Hematopoietic multipotent progenitor cell treated with erythropoietin and hydrocortisone succinate and interleukin-3 and kit ligand, for 4 days (in vitro differentiated cells): ENCODE measurements at regions not wholly inside any gene's neighbourhood (a gene's known extent, or its start where the extent isn't known, plus 50 kb on each side); places are given as distances from the start of the nearest gene placed in this dataset.
"Not testable (repeated sequence)": the region's sequence is repeated elsewhere in the genome, so short reads cannot be mapped to it uniquely, and the experiment has no call there.

ENCODE experiments used
- DNase-seq: peaks from one replicate; pipeline ENCODE4 v3.0.0-alpha.2; 2015

GRCh38 chr2:200177971-200178911 is 128.3 kb upstream of the SPATS2L start:
- DNase-seq, result no peak

GRCh38 chr2:200179151-200179550 is 127.3 kb upstream of the SPATS2L start:
- DNase-seq, result no peak

GRCh38 chr2:200180943-200181342 is 125.5 kb upstream of the SPATS2L start:
- DNase-seq, result no peak

GRCh38 chr2:200181755-200182154 is 124.7 kb upstream of the SPATS2L start:
- no peak for DNase-seq

GRCh38 chr2:200184748-200185627 is 121.5 kb upstream of the SPATS2L start:
- no peak for DNase-seq

GRCh38 chr2:200185628-200186000 is 120.9 kb upstream of the SPATS2L start:
- DNase-seq, result no peak

- DNase-seq, result no peak
These were observed 120.5 kb upstream of the SPATS2L start for GRCh38 chr2:200186002-200186401.

GRCh38 chr2:200188876-200189275 is 117.6 kb upstream of the SPATS2L start:
- DNase-seq, result no peak

- DNase-seq, result no peak
These were observed 116.5 kb upstream of the SPATS2L start for GRCh38 chr2:200189964-200190363.

GRCh38 chr2:200193331-200193730 is 113.2 kb upstream of the SPATS2L start:
- DNase-seq, result no peak

- DNase-seq, result no peak
These were observed 112.7 kb upstream of the SPATS2L start for GRCh38 chr2:200193791-200194190.

- DNase-seq, result no peak
These were observed 111.7 kb upstream of the SPATS2L start for GRCh38 chr2:200194746-200195145.

- DNase-seq, result peak; percentile 63
These were observed 107.5 kb upstream of the SPATS2L start for GRCh38 chr2:200199005-200199404.

- DNase-seq, result peak; percentile 13
These were observed 106.8 kb upstream of the SPATS2L start for GRCh38 chr2:200199576-200200263.

GRCh38 chr2:200201839-200202238 is 104.7 kb upstream of the SPATS2L start:
- DNase-seq, result not testable (repeated sequence)

- no peak for DNase-seq
These were observed 103.1 kb upstream of the SPATS2L start for GRCh38 chr2:200203381-200203827.

- DNase-seq, result no peak
These were observed 98.5 kb upstream of the SPATS2L start for GRCh38 chr2:200208041-200208440.

GRCh38 chr2:200209030-200209429 is 97.5 kb upstream of the SPATS2L start:
- no peak for DNase-seq

GRCh38 chr2:200211643-200212042 is 94.8 kb upstream of the SPATS2L start:
- no peak for DNase-seq

- no peak for DNase-seq
These were observed 93.5 kb upstream of the SPATS2L start for GRCh38 chr2:200212862-200213425.

GRCh38 chr2:200216310-200216709 is 90.2 kb upstream of the SPATS2L start:
- no peak for DNase-seq

GRCh38 chr2:200217320-200217719 is 89.2 kb upstream of the SPATS2L start:
- DNase-seq, result no peak

- no peak for DNase-seq
These were observed 87.8 kb upstream of the SPATS2L start for GRCh38 chr2:200218645-200219044.
